Neuronal stem cell (in vitro differentiated cells): ENCODE measurements at regions not wholly inside any gene's neighbourhood (a gene's known extent, or its start where the extent isn't known, plus 50 kb on each side); places are given as distances from the start of the nearest gene placed in this dataset.

Experiments used
- DNase-seq: peaks from one replicate; pipeline ENCODE4 v3.0.0-alpha.2; 2013; ENCODE audit warnings: low spot score
- H2AFZ ChIP-seq: one replicate; pipeline ENCODE4 v1.6.1; 2013; ENCODE audit warnings: mild to moderate bottlenecking, low read length, inconsistent platforms
- H2AK5ac ChIP-seq: 2 replicates; pipeline ENCODE4 v1.6.1; 2013; ENCODE audit warnings: low read depth, mild to moderate bottlenecking, inconsistent platforms, low read length, moderate library complexity, mixed read lengths
- H2BK120ac ChIP-seq: 2 replicates; pipeline ENCODE4 v1.6.1; 2013; ENCODE audit warnings: low read depth, mild to moderate bottlenecking, inconsistent platforms, low read length, moderate library complexity, mixed read lengths
- H2BK12ac ChIP-seq: one replicate; pipeline ENCODE4 v1.6.1; 2013; ENCODE audit warnings: low read length, inconsistent platforms
- H2BK15ac ChIP-seq: 2 replicates; pipeline ENCODE4 v1.6.1; 2013; ENCODE audit warnings: mild to moderate bottlenecking, low read length, inconsistent platforms, mixed read lengths
- H2BK5ac ChIP-seq: one replicate; pipeline ENCODE4 v1.6.1; 2013; ENCODE audit warnings: inconsistent platforms, mild to moderate bottlenecking, low read length, moderate library complexity
- H3K14ac ChIP-seq: one replicate; pipeline ENCODE4 v1.6.1; 2013; ENCODE audit warnings: low read length, inconsistent platforms
- H3K18ac ChIP-seq: 2 replicates; pipeline ENCODE4 v1.6.1; 2013; ENCODE audit warnings: low read length, inconsistent platforms
- H3K23ac ChIP-seq: 2 replicates; pipeline ENCODE4 v1.6.1; 2013; ENCODE audit warnings: low read depth, mild to moderate bottlenecking, mixed read lengths, low read length, inconsistent platforms; ENCODE audit not compliant: poor library complexity
- H3K27ac ChIP-seq: replicated peaks from 3 replicates; pipeline ENCODE4 v1.5.1; 2013; ENCODE audit warnings: low read length, inconsistent platforms
- H3K27me3 ChIP-seq, 3 experiments: 2 replicates each; pipeline ENCODE4 v1.6.1; 2013; ENCODE audit warnings: low read length in 3 of 3, mild to moderate bottlenecking in 2 of 3, inconsistent platforms in 1 of 3, low read depth in 1 of 3, mixed read lengths in 1 of 3, moderate library complexity in 1 of 3; ENCODE audit not compliant: control insufficient read depth in 3 of 3, insufficient read depth in 3 of 3
- H3K36me3 ChIP-seq, 2 donors: replicated peaks in 1 of 2; 2 replicates each; pipeline ENCODE4 v1.6.1; 2013; ENCODE audit warnings: low read length in 2 of 2; ENCODE audit not compliant: control insufficient read depth in 2 of 2, insufficient read depth in 2 of 2
- H3K4ac ChIP-seq: 2 replicates; pipeline ENCODE4 v1.6.1; 2013; ENCODE audit warnings: inconsistent platforms, mild to moderate bottlenecking, low read length, moderate library complexity
- H3K4me1 ChIP-seq, 2 donors: 1 replicate in 1 of 2; 2 replicates in 1 of 2; pipeline ENCODE4 v1.6.1; 2013; ENCODE audit warnings: low read length in 2 of 2, low read depth in 1 of 2; ENCODE audit not compliant: control insufficient read depth in 2 of 2, insufficient read depth in 1 of 2
- H3K4me2 ChIP-seq: one replicate; pipeline ENCODE4 v1.6.1; 2013; ENCODE audit warnings: mild to moderate bottlenecking, low read length, inconsistent platforms; ENCODE audit not compliant: insufficient read depth, poor library complexity, severe bottlenecking
- H3K4me3 ChIP-seq, 2 donors: 2 replicates each; pipeline ENCODE4 v1.5.1; 2013; ENCODE audit warnings: low read length in 2 of 2, mild to moderate bottlenecking in 2 of 2, inconsistent platforms in 1 of 2, moderate library complexity in 1 of 2
- H3K79me1 ChIP-seq: one replicate; pipeline ENCODE4 v1.6.1; 2013; ENCODE audit warnings: low read depth, mild to moderate bottlenecking, inconsistent platforms, low read length, moderate library complexity
- H3K9ac ChIP-seq: one replicate; pipeline ENCODE4 v1.6.1; 2013; ENCODE audit warnings: mild to moderate bottlenecking, low read depth, low read length, inconsistent platforms; ENCODE audit not compliant: poor library complexity
- H3K9me3 ChIP-seq, 2 donors: replicated peaks in 1 of 2; 2 replicates each; pipeline versions ENCODE3 to v1.6.1; 2013; ENCODE audit warnings: low read length in 2 of 2, mild to moderate bottlenecking in 2 of 2, inconsistent platforms in 1 of 2, low read depth in 1 of 2, mixed read lengths in 1 of 2, moderate library complexity in 1 of 2; ENCODE audit not compliant: control insufficient read depth in 2 of 2, insufficient read depth in 1 of 2
- H4K8ac ChIP-seq: one replicate; pipeline ENCODE4 v1.6.1; 2013; ENCODE audit warnings: low read depth, mild to moderate bottlenecking, inconsistent platforms, low read length, moderate library complexity
- H4K91ac ChIP-seq: one replicate; pipeline ENCODE4 v1.6.1; 2013; ENCODE audit warnings: low read length, low read depth, mild to moderate bottlenecking, inconsistent platforms; ENCODE audit not compliant: poor library complexity
- WGBS, 2 donors: extraction: QIAGEN DNeasy Blood & Tissue Kit; methylation state at CpG; one replicate each; pipeline ENCODE4 v1.1.7; 2013; ENCODE audit warnings: missing lambda C conversion rate in 2 of 2, mixed read lengths in 1 of 2; ENCODE audit not compliant: insufficient read length in 2 of 2, insufficient replicate concordance in 1 of 2; ENCODE audit errors: extremely low coverage in 2 of 2; 5-methylcytosine and 5-hydroxymethylcytosine counted together

DNA sequence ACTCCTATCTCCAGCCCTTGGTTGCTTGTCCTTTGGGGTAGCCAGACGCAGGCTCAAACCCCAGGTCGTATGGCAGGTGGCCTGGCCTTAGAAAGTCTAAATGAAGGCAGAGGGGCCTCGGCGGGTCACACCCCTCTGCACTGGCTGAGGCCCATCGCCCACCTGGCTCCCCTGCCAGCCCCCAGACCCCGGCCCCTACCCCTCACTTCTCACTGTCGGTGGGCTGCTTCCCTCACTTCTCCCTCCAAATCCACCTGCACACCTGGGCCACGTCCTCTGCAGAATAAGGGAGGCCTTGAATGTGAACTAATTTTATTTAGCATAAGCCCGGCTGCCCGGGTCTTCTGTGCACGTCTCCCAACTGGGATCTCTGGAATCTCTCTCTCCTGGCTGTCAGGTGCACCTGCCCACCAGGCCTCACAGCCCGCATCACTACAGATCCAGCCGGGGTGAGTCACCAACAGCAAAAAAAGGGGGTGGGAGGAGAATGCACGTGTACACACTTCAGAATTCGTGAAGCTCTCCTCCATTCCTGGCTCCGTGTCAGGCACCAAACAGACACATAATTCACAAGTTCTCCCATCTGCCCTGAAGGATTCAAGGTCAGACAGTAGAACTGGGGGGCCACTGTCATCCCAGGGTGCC lies 107.5 kb upstream of the SIM2 start:
- Histone ChIP-seq H3K9me3 (no peaks in the 10 kb centered on the region), H3K4me2 (no peak overlapping the region), H2BK120ac (no peak overlapping the region), H3K27me3 (peaks cover 0 to 8% (median 0%) of the 10 kb centered on the region in 3 experiments), H3K23ac (no peak overlapping the region), H3K4me1 (no peaks in the 10 kb centered on the region), H4K8ac (no peak overlapping the region), H2BK5ac (peak overlapping the region; percentile 62), H3K4me3 (no peak overlapping the region), H2BK12ac (no peak overlapping the region), H2AFZ (no peak overlapping the region), H3K14ac (no peak overlapping the region), H3K27ac (no peak overlapping the region), H3K4ac (no peak overlapping the region), H3K18ac (no peak overlapping the region), H3K36me3 (no peaks in the 10 kb centered on the region), H4K91ac (no peak overlapping the region), H3K9ac (no peak overlapping the region), H2BK15ac (no peak overlapping the region), H3K79me1 (no peaks in the 10 kb centered on the region), H2AK5ac (no peak overlapping the region)
- WGBS, 2 donors, result no CpG with 5 or more reads among the region's 16 CpGs
- DNase-seq, result no peak

DNA sequence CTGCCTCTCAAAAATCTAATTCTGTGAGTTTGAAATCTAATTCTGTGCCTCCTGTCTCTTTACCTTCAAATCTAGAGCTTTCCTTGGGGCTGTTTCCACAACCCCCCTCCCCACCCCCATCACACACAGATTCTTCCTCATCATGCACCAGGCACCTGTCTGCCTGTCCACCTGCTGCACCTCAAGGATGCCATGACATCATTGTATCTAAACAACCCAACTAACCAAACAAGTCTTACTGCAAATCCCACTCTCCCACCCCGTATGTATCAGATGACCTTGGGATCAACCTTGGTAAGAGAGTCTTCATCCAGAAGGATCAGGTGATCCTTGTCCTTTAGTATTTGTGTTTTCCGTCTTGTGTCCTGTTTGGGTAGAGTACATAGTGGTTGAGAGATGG lies 102.7 kb upstream of the SIM2 start:
- Histone ChIP-seq H3K36me3 (no peaks in the 10 kb centered on the region), H3K4ac (no peak overlapping the region), H3K23ac (no peak overlapping the region), H3K9ac (no peak overlapping the region), H3K4me1 (no peaks in the 10 kb centered on the region), H2BK5ac (no peak overlapping the region), H3K9me3 (no peaks in the 10 kb centered on the region), H2BK15ac (no peak overlapping the region), H4K8ac (no peak overlapping the region), H2AK5ac (no peak overlapping the region), H3K27ac (no peak overlapping the region), H3K14ac (no peak overlapping the region), H2AFZ (no peak overlapping the region), H4K91ac (no peak overlapping the region), H3K4me3 (no peak overlapping the region), H2BK120ac (no peak overlapping the region), H2BK12ac (no peak overlapping the region), H3K79me1 (no peaks in the 10 kb centered on the region), H3K18ac (no peak overlapping the region), H3K4me2 (no peak overlapping the region), H3K27me3 (peaks cover 0 to 19% (median 0%) of the 10 kb centered on the region in 3 experiments)
- DNase-seq, result no peak
- WGBS, 2 donors, result no CpG with 5 or more reads among the region's 2 CpGs

DNA sequence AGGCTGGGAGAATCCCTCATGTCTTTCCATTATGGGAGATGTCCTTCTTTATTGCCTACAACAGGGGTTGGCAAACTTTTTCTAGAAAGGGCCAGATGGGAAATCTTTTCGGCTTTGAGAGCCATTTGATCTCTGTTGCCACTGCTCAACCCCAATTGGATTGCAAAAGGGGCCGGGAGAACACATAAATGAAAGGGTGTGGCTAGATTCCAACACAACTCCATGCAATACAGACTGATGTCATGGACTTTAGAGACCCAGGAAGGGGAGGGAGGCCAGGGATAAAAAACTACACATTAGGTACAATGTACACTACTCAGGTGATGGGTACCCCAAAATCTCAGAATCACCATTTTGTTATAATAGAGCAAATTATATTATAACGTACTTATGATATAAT lies 97.6 kb upstream of the SIM2 start:
- Histone ChIP-seq H2BK15ac (no peak overlapping the region), H2AFZ (peak overlapping the region; percentile 61), H3K4ac (no peak overlapping the region), H3K27ac (no peak overlapping the region), H2BK12ac (no peak overlapping the region), H3K36me3 (no peaks in the 10 kb centered on the region), H3K4me1 (peaks cover 0 to 6% of the 10 kb centered on the region in 2 donors), H4K91ac (no peak overlapping the region), H2BK5ac (no peak overlapping the region), H3K9me3 (no peaks in the 10 kb centered on the region), H3K4me3 (no peak overlapping the region), H3K14ac (no peak overlapping the region), H3K27me3 (peaks cover 0 to 20% (median 0%) of the 10 kb centered on the region in 3 experiments), H3K23ac (no peak overlapping the region), H3K4me2 (no peak overlapping the region), H3K9ac (no peak overlapping the region), H3K79me1 (no peaks in the 10 kb centered on the region), H3K18ac (no peak overlapping the region), H2BK120ac (no peak overlapping the region), H2AK5ac (no peak overlapping the region), H4K8ac (no peak overlapping the region)
- no CpG with 5 or more reads among the region's 3 CpGs for WGBS, 2 donors
- DNase-seq, result no peak

DNA sequence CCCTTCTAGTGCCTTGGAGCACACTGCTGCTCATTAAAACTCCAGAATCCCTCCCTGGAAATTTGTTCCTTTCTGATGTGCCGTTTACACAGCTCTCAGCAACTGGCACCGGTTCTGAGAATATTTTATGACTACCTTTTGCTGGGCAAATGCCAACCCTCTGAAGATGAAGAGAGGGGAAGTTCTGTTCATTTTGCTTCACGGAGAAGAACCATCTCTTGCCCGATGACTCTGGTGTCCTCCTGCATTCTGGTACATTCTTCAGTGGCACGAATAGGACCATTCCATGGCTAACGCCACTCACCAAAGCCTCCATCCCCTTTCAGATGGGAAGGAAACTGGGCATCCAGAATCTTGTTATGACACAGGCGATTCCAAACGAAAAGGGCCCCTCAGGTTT lies 96.2 kb upstream of the SIM2 start:
- H2BK15ac ChIP-seq, result no peak overlapping the region
- no peaks in the 10 kb centered on the region for H3K79me1 ChIP-seq
- no CpG with 5 or more reads among the region's 8 CpGs for WGBS, 2 donors
- H4K8ac ChIP-seq, result no peak overlapping the region
- H2BK120ac ChIP-seq, result no peak overlapping the region
- no peak overlapping the region for H2BK12ac ChIP-seq
- H3K4me1 ChIP-seq, result peaks cover 0 to 8% of the 10 kb centered on the region in 2 donors
- no peak overlapping the region for H3K23ac ChIP-seq
- no peak overlapping the region for H3K27ac ChIP-seq
- H3K4me2 ChIP-seq, result no peak overlapping the region
- H3K4ac ChIP-seq, result no peak overlapping the region
- H4K91ac ChIP-seq, result no peak overlapping the region
- DNase-seq, result no peak
- H3K9me3 ChIP-seq, result no peaks in the 10 kb centered on the region
- peaks cover 0 to 17% (median 0%) of the 10 kb centered on the region in 3 experiments for H3K27me3 ChIP-seq
- no peak overlapping the region for H3K9ac ChIP-seq
- H2BK5ac ChIP-seq, result no peak overlapping the region
- H2AFZ ChIP-seq, result no peak overlapping the region
- no peak overlapping the region for H3K14ac ChIP-seq
- H3K36me3 ChIP-seq, result no peaks in the 10 kb centered on the region
- H3K18ac ChIP-seq, result no peak overlapping the region
- H3K4me3 ChIP-seq, result no peak overlapping the region
- H2AK5ac ChIP-seq, result no peak overlapping the region
